ENCODE measurements at regions not wholly inside any gene's neighbourhood (a gene's known extent, or its start where the extent isn't known, plus 50 kb on each side); places are given as distances from the start of the nearest gene placed in this dataset.

- TF ChIP-seq REST (IDR thresholded peaks at IDR 0.05; ENCODE audit: low read depth) = no peak
- TF ChIP-seq FOSL1 (IDR thresholded peaks at IDR 0.05; ENCODE audit: low read depth) = no peak
- no peak for TF ChIP-seq EGR1 (IDR thresholded peaks at IDR 0.05; ENCODE audit: low read depth)
- no peak for TF ChIP-seq EZH2 (IDR thresholded peaks at IDR 0.05)
Observed at GRCh38 chr3:95280711-95281352, 1218.0 kb downstream of the NSUN3 start (continued).

GRCh38 chr3:95289295-95289694 is 1226.4 kb downstream of the NSUN3 start:
- CTCF ChIA-PET = no interaction called here
- Histone ChIP-seq H4K20me1 (ENCODE audit: insufficient read depth) (no peaks in the 10 kb centered on the region), H3K9me3 (ENCODE audit: control insufficient read depth in 1 of 2, insufficient read depth in 1 of 2, low read depth in 1 of 2, low read length in 2 of 2) (peaks cover 0 to 5% of the 10 kb centered on the region in 2 experiments; a peak in 2 of 4 replicates), H3K36me3 (ENCODE audit: control insufficient read depth in 1 of 2, insufficient read depth in 2 of 2, low read length in 2 of 2) (no peaks in the 10 kb centered on the region), H3K4me1 (ENCODE audit: control insufficient read depth in 1 of 2, insufficient read depth in 2 of 2, low read length in 2 of 2) (no peaks in the 10 kb centered on the region), H2AFZ (ENCODE audit: low read depth, low read length, poor library complexity, severe bottlenecking) (no peak overlapping the region), H3K4me2 (ENCODE audit: low read length) (no peak overlapping the region), H3K9me2 (ENCODE audit: insufficient read depth) (no peaks in the 10 kb centered on the region), H3K4me3 (replicated peaks in 1 of 2; ENCODE audit: low read depth in 1 of 2, low read length in 2 of 2) (no peak overlapping the region), H3K27ac (ENCODE audit: low read depth, low read length) (no peak overlapping the region), H3K79me2 (ENCODE audit: insufficient read depth, low read length) (no peaks in the 10 kb centered on the region), H3K27me3 (ENCODE audit: insufficient read depth, low read length) (no peaks in the 10 kb centered on the region), H3K9ac (ENCODE audit: low read length) (no peak overlapping the region)
- POLR2A ChIA-PET = no interaction called here
- ATAC-seq = no peak
- intact Hi-C loops (cut with micrococcal nuclease) = no loop called here
- no TSS peak for BruUV-seq (replicated peaks)
- RAD21 ChIA-PET (ENCODE audit: low non-redundant PET in 1 of 2, low total read pairs in 2 of 2, uncharacterized antibody in 2 of 2, unreplicated experiment in 2 of 2) = no interaction called here
- no peak for TF ChIP-seq MAX (IDR thresholded peaks at IDR 0.05)
- no peak for TF ChIP-seq JUND (IDR thresholded peaks at IDR 0.05)
- no peak for TF ChIP-seq ZBTB33 (IDR thresholded peaks at IDR 0.05; ENCODE audit: extremely low read depth, insufficient replicate concordance, low read length)
- no peak for TF ChIP-seq ZNF274 (IDR thresholded peaks at IDR 0.05; ENCODE audit: low read depth, low read length)
- TF ChIP-seq EZH2 (IDR thresholded peaks at IDR 0.05) = no peak
- no peak for TF ChIP-seq SIN3A (IDR thresholded peaks at IDR 0.05; ENCODE audit: low read depth)
- no peak for TF ChIP-seq CEBPB (IDR thresholded peaks at IDR 0.05; ENCODE audit: low read depth)
- no peak for TF ChIP-seq POLR2AphosphoS5 (IDR thresholded peaks at IDR 0.05; ENCODE audit: low read depth, low read length)
- no peak for TF ChIP-seq CBX3 (IDR thresholded peaks at IDR 0.05; ENCODE audit: low read depth)
- no peak for DNase-seq (ENCODE audit: low read depth, low spot score)
